ENCODE measurements at regions not wholly inside any gene's neighbourhood (a gene's known extent, or its start where the extent isn't known, plus 50 kb on each side); places are given as distances from the start of the nearest gene placed in this dataset.

- Mint-ChIP-seq H3K27me3 (ENCODE audit: unreplicated experiment) (no peaks in the 10 kb centered on the region), H3K36me3 (ENCODE audit: low read depth, unreplicated experiment) (no peaks in the 10 kb centered on the region), H3K27ac (ENCODE audit: unreplicated experiment) (no peak overlapping the region), H3K4me3 (ENCODE audit: unreplicated experiment) (no peak overlapping the region), H3K9me3 (ENCODE audit: unreplicated experiment) (no peaks in the 10 kb centered on the region), H3K4me1 (ENCODE audit: unreplicated experiment) (no peaks in the 10 kb centered on the region)
- TF ChIP-seq CTCF (IDR thresholded peaks at IDR 0.05; ENCODE audit: unreplicated experiment) = no peak
- no peak for DNase-seq (ENCODE audit: low spot score)
Observed at GRCh38 chr5:38166832-38167231, 91.5 kb upstream of the EGFLAM start.

GRCh38 chr5:38165435-38165834 is 92.9 kb upstream of the EGFLAM start:
- no peak overlapping the region for H3K4me3 Mint-ChIP-seq (ENCODE audit: unreplicated experiment)
- no peak for DNase-seq (ENCODE audit: low spot score)
- H3K4me1 Mint-ChIP-seq (ENCODE audit: unreplicated experiment) = no peaks in the 10 kb centered on the region
- no peak for TF ChIP-seq CTCF (IDR thresholded peaks at IDR 0.05; ENCODE audit: unreplicated experiment)
- no peaks in the 10 kb centered on the region for H3K27me3 Mint-ChIP-seq (ENCODE audit: unreplicated experiment)
- no peaks in the 10 kb centered on the region for H3K36me3 Mint-ChIP-seq (ENCODE audit: low read depth, unreplicated experiment)
- H3K9me3 Mint-ChIP-seq (ENCODE audit: unreplicated experiment) = no peaks in the 10 kb centered on the region
- no peak overlapping the region for H3K27ac Mint-ChIP-seq (ENCODE audit: unreplicated experiment)

- no peaks in the 10 kb centered on the region for H3K9me3 Mint-ChIP-seq (ENCODE audit: unreplicated experiment)
- H3K27me3 Mint-ChIP-seq (ENCODE audit: unreplicated experiment) = no peaks in the 10 kb centered on the region
- no peak overlapping the region for H3K4me3 Mint-ChIP-seq (ENCODE audit: unreplicated experiment)
- H3K27ac Mint-ChIP-seq (ENCODE audit: unreplicated experiment) = no peak overlapping the region
- DNase-seq (ENCODE audit: low spot score) = no peak
- no peaks in the 10 kb centered on the region for H3K4me1 Mint-ChIP-seq (ENCODE audit: unreplicated experiment)
- H3K36me3 Mint-ChIP-seq (ENCODE audit: low read depth, unreplicated experiment) = no peaks in the 10 kb centered on the region
- TF ChIP-seq CTCF (IDR thresholded peaks at IDR 0.05; ENCODE audit: unreplicated experiment) = no peak
Observed at GRCh38 chr5:38164776-38165399, 93.5 kb upstream of the EGFLAM start.

- TF ChIP-seq CTCF (IDR thresholded peaks at IDR 0.05; ENCODE audit: unreplicated experiment) = no peak
- Mint-ChIP-seq H3K27ac (ENCODE audit: unreplicated experiment) (no peak overlapping the region), H3K9me3 (ENCODE audit: unreplicated experiment) (no peaks in the 10 kb centered on the region), H3K4me3 (ENCODE audit: unreplicated experiment) (no peak overlapping the region), H3K27me3 (ENCODE audit: unreplicated experiment) (no peaks in the 10 kb centered on the region), H3K36me3 (ENCODE audit: low read depth, unreplicated experiment) (no peaks in the 10 kb centered on the region), H3K4me1 (ENCODE audit: unreplicated experiment) (no peaks in the 10 kb centered on the region)
- no peak for DNase-seq (ENCODE audit: low spot score)
Observed at GRCh38 chr5:38163636-38164237, 94.6 kb upstream of the EGFLAM start.

GRCh38 chr5:38162625-38163024 is 95.7 kb upstream of the EGFLAM start:
- no peaks in the 10 kb centered on the region for H3K36me3 Mint-ChIP-seq (ENCODE audit: low read depth, unreplicated experiment)
- H3K4me1 Mint-ChIP-seq (ENCODE audit: unreplicated experiment) = no peaks in the 10 kb centered on the region
- no peak overlapping the region for H3K4me3 Mint-ChIP-seq (ENCODE audit: unreplicated experiment)
- TF ChIP-seq CTCF (IDR thresholded peaks at IDR 0.05; ENCODE audit: unreplicated experiment) = no peak
- no peaks in the 10 kb centered on the region for H3K9me3 Mint-ChIP-seq (ENCODE audit: unreplicated experiment)
- DNase-seq (ENCODE audit: low spot score) = no peak
- no peak overlapping the region for H3K27ac Mint-ChIP-seq (ENCODE audit: unreplicated experiment)
- H3K27me3 Mint-ChIP-seq (ENCODE audit: unreplicated experiment) = peaks cover under 1% of the 10 kb centered on the region
